HEK293 (cell line): ENCODE measurements at regions not wholly inside any gene's neighbourhood (a gene's known extent, or its start where the extent isn't known, plus 50 kb on each side); places are given as distances from the start of the nearest gene placed in this dataset.

Source experiments
- CTCF ChIA-PET: fragments of 350-600 bp; formaldehyde crosslinking; extraction: SDS; loops from one replicate; lab custom pipeline; 2021; ENCODE audit warnings: antibody characterized with exemption; lab: Yijun Ruan, JAX
- POLR2A ChIA-PET: fragments of 300-600 bp; formaldehyde crosslinking; extraction: SDS; loops from one replicate; lab custom pipeline; 2020; ENCODE audit warnings: antibody characterized with exemption, inconsistent platforms; lab: Yijun Ruan, JAX
- H3K27ac ChIP-seq: fragments of 200-500 bp; sonication (Bioruptor generic); 2 replicates; pipeline ENCODE4 v1.5.1; 2014; ENCODE audit warnings: low read depth, low read length, control low read depth, inconsistent platforms; ENCODE audit errors: extremely low read depth
- H3K36me3 ChIP-seq, 2 experiments: fragments of 200-500 bp in 1 of 2; sonication (Bioruptor generic) in 1 of 2; 1 replicate in 1 of 2; 2 replicates in 1 of 2; pipeline ENCODE4 v1.5.1; 2014 to 2017; ENCODE audit warnings: inconsistent platforms in 2 of 2, low read length in 2 of 2; ENCODE audit not compliant: control insufficient read depth in 2 of 2, insufficient read depth in 1 of 2
- H3K4me1 ChIP-seq: fragments of 200-500 bp; sonication (Bioruptor generic); 2 replicates; pipeline ENCODE4 v1.5.1; 2014; ENCODE audit warnings: mild to moderate bottlenecking, low read length, inconsistent platforms; ENCODE audit not compliant: control insufficient read depth, insufficient read depth
- H3K4me3 ChIP-seq: 2 replicates; pipeline ENCODE4 v1.5.1; 2011; ENCODE audit warnings: low read depth, mild to moderate bottlenecking, control low read depth, low read length, moderate library complexity
- H3K9me3 ChIP-seq: fragments of 200-500 bp; sonication (Bioruptor generic); 2 replicates; pipeline ENCODE4 v1.5.1; 2014; ENCODE audit warnings: low read depth, low read length, inconsistent platforms; ENCODE audit not compliant: control insufficient read depth, insufficient read depth
- GFI1B ChIP-seq: fragments of 450-650 bp; formaldehyde crosslinking; IDR thresholded peaks from 2 replicates; pipeline ENCODE4 v1.5.1; 2016; ENCODE audit warnings: missing biosample characterization, missing genetic modification characterization
- KLF8 ChIP-seq: fragments of 450-650 bp; formaldehyde crosslinking; IDR thresholded peaks from 2 replicates; pipeline ENCODE4 v1.5.1; 2016; ENCODE audit warnings: missing biosample characterization, missing genetic modification characterization
- REPIN1 ChIP-seq: fragments of 450-650 bp; formaldehyde crosslinking; IDR thresholded peaks from 2 replicates; pipeline ENCODE4 v1.5.1; 2017; ENCODE audit warnings: missing biosample characterization, missing genetic modification characterization, low read depth
- ZBTB1 ChIP-seq: fragments of 450-650 bp; formaldehyde crosslinking; IDR thresholded peaks from 2 replicates; pipeline ENCODE4 v1.5.1; 2016; ENCODE audit warnings: missing biosample characterization, missing genetic modification characterization
- ZNF155 ChIP-seq: fragments of 450-650 bp; formaldehyde crosslinking; IDR thresholded peaks from 2 replicates; pipeline ENCODE4 v1.5.1; 2016; ENCODE audit warnings: missing biosample characterization, missing genetic modification characterization
- ZNF350 ChIP-seq: fragments of 450-650 bp; formaldehyde crosslinking; IDR thresholded peaks from 2 replicates; pipeline ENCODE4 v1.5.0; 2017; ENCODE audit warnings: missing biosample characterization, mild to moderate bottlenecking, missing genetic modification characterization
- ZNF416 ChIP-seq: fragments of 450-650 bp; formaldehyde crosslinking; IDR thresholded peaks from 2 replicates; pipeline ENCODE4 v1.5.1; 2016; ENCODE audit warnings: missing biosample characterization, missing genetic modification characterization
- ZNF433 ChIP-seq: fragments of 450-650 bp; formaldehyde crosslinking; IDR thresholded peaks from 2 replicates; pipeline ENCODE4 v1.5.1; 2016; ENCODE audit warnings: missing biosample characterization, missing genetic modification characterization, low read depth
- ZNF488 ChIP-seq: fragments of 450-650 bp; formaldehyde crosslinking; IDR thresholded peaks from 2 replicates; pipeline ENCODE4 v1.5.1; 2016; ENCODE audit warnings: missing biosample characterization, missing genetic modification characterization
- ZNF521 ChIP-seq: fragments of 450-650 bp; formaldehyde crosslinking; IDR thresholded peaks from 2 replicates; pipeline ENCODE4 v1.5.1; 2017; ENCODE audit warnings: missing biosample characterization, mild to moderate bottlenecking, missing genetic modification characterization
- ZNF580 ChIP-seq: fragments of 450-650 bp; formaldehyde crosslinking; IDR thresholded peaks from 2 replicates; pipeline ENCODE4 v1.5.1; 2016; ENCODE audit warnings: missing biosample characterization, missing genetic modification characterization
- ZNF660 ChIP-seq: fragments of 450-650 bp; IDR thresholded peaks from 2 replicates; pipeline ENCODE4 v1.5.1; 2018; ENCODE audit warnings: missing biosample characterization, mild to moderate bottlenecking, missing genetic modification characterization
- ZNF768 ChIP-seq: fragments of 450-650 bp; formaldehyde crosslinking; IDR thresholded peaks from 2 replicates; pipeline ENCODE4 v1.5.1; 2018; ENCODE audit warnings: missing biosample characterization, mild to moderate bottlenecking, missing genetic modification characterization
- ZSCAN16 ChIP-seq: fragments of 450-650 bp; formaldehyde crosslinking; IDR thresholded peaks from 2 replicates; pipeline ENCODE4 v1.5.1; 2016; ENCODE audit warnings: missing biosample characterization, missing genetic modification characterization
- ZSCAN5A ChIP-seq: fragments of 450-650 bp; formaldehyde crosslinking; IDR thresholded peaks from 2 replicates; pipeline ENCODE4 v1.5.1; 2016; ENCODE audit warnings: missing biosample characterization, missing genetic modification characterization
- TF ChIP-seq, protein P1 (sequence below): fragments of 450-650 bp; formaldehyde crosslinking; IDR thresholded peaks from 2 replicates; pipeline ENCODE4 v1.5.1; 2016; ENCODE audit warnings: missing biosample characterization, missing genetic modification characterization
- TF ChIP-seq, protein P2 (sequence below): fragments of 450-650 bp; formaldehyde crosslinking; IDR thresholded peaks from 2 replicates; pipeline ENCODE4 v1.5.1; 2017; ENCODE audit warnings: missing biosample characterization, missing genetic modification characterization
- TF ChIP-seq, protein P3 (sequence below): fragments of 450-650 bp; formaldehyde crosslinking; IDR thresholded peaks from 2 replicates; pipeline ENCODE4 v1.5.1; 2017; ENCODE audit warnings: missing biosample characterization, missing genetic modification characterization

- TF ChIP-seq ZNF416 (tag by site-specific recombination) (no peak), ZNF580 (no peak)
Observed at GRCh38 chr2:129812071-129812470, 167.4 kb upstream of the RAB6C start (continued).

DNA sequence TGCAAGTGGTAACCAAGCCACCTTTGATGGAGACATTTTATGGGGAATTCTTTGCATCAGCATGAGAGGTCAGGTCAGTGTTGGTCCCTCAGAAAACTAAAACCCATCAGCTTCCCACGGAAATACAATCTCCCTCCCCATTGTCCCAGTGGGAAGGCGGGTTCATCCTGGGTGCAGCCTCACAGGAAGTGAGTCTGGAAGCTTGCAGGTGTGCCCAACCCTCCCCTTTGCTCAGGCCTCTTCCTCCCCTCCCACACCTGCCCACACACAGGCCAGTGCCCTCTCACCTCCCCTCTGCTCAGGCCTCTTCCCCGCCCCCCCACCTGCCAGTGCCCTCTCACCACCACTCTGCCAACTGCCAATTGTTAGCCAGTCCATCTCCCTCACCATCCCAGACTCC is 166.8 kb upstream of the RAB6C start:
- H3K4me1 ChIP-seq: no peaks in the 10 kb centered on the region
- no peaks in the 10 kb centered on the region for H3K36me3 ChIP-seq
- H3K27ac ChIP-seq: no peak overlapping the region
- no peak overlapping the region for H3K4me3 ChIP-seq
- POLR2A ChIA-PET: no interaction called here
- H3K9me3 ChIP-seq: no peaks in the 10 kb centered on the region
- no peak for TF ChIP-seq GFI1B (tag by site-specific recombination)
- TF ChIP-seq, protein P1, sequence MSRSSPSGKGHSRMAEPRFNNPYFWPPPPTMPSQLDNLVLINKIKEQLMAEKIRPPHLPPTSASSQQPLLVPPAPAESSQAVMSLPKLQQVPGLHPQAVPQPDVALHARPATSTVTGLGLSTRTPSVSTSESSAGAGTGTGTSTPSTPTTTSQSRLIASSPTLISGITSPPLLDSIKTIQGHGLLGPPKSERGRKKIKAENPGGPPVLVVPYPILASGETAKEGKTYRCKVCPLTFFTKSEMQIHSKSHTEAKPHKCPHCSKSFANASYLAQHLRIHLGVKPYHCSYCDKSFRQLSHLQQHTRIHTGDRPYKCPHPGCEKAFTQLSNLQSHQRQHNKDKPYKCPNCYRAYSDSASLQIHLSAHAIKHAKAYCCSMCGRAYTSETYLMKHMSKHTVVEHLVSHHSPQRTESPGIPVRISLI (tag by site-specific recombination): no peak
- no peak for TF ChIP-seq ZNF488 (tag by site-specific recombination)
- no peak for TF ChIP-seq KLF8 (tag by site-specific recombination)
- TF ChIP-seq, protein P2, sequence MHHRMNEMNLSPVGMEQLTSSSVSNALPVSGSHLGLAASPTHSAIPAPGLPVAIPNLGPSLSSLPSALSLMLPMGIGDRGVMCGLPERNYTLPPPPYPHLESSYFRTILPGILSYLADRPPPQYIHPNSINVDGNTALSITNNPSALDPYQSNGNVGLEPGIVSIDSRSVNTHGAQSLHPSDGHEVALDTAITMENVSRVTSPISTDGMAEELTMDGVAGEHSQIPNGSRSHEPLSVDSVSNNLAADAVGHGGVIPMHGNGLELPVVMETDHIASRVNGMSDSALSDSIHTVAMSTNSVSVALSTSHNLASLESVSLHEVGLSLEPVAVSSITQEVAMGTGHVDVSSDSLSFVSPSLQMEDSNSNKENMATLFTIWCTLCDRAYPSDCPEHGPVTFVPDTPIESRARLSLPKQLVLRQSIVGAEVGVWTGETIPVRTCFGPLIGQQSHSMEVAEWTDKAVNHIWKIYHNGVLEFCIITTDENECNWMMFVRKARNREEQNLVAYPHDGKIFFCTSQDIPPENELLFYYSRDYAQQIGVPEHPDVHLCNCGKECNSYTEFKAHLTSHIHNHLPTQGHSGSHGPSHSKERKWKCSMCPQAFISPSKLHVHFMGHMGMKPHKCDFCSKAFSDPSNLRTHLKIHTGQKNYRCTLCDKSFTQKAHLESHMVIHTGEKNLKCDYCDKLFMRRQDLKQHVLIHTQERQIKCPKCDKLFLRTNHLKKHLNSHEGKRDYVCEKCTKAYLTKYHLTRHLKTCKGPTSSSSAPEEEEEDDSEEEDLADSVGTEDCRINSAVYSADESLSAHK: no peak
- no peak for TF ChIP-seq ZNF660 (tag by site-specific recombination)
- TF ChIP-seq ZNF350 (tag by site-specific recombination): no peak
- TF ChIP-seq ZNF768 (tag by site-specific recombination): no peak
- TF ChIP-seq ZSCAN16 (tag by site-specific recombination): no peak
- TF ChIP-seq, all 188 proteins: peak for 0
- CTCF ChIA-PET: interaction anchor here (0.6 kb wide), 1 partner anchor 12 kb away, joined by 3 read pairs; no protein-coding TSS in a partner anchor

DNA sequence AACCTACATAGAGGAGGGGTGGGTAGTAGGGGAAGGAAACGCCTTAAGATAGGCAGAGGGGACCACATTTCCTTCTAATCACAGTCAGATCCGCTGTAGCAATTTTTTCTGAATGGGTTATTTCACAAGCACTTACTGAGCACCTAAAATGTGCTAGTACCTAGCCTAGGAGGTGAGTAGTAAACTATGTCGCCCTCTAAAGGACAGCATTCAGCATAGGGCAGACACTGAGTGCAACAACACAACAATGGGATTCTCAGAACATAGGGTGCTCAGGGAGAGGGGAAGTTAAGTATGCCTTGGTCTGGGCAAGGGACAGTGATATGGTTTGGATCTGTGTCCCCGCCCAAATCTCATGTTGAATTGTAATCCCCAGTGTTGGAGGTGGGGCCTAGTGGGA is 166.1 kb upstream of the RAB6C start:
- no peak overlapping the region for H3K4me3 ChIP-seq
- TF ChIP-seq ZNF350 (tag by site-specific recombination) (no peak), ZNF521 (no peak), ZNF433 (tag by site-specific recombination) (no peak), REPIN1 (tag by site-specific recombination) (no peak), ZSCAN16 (tag by site-specific recombination) (no peak), ZNF155 (no peak), ZBTB1 (tag by site-specific recombination) (no peak), ZSCAN5A (tag by site-specific recombination) (no peak)
- TF ChIP-seq, protein P3, sequence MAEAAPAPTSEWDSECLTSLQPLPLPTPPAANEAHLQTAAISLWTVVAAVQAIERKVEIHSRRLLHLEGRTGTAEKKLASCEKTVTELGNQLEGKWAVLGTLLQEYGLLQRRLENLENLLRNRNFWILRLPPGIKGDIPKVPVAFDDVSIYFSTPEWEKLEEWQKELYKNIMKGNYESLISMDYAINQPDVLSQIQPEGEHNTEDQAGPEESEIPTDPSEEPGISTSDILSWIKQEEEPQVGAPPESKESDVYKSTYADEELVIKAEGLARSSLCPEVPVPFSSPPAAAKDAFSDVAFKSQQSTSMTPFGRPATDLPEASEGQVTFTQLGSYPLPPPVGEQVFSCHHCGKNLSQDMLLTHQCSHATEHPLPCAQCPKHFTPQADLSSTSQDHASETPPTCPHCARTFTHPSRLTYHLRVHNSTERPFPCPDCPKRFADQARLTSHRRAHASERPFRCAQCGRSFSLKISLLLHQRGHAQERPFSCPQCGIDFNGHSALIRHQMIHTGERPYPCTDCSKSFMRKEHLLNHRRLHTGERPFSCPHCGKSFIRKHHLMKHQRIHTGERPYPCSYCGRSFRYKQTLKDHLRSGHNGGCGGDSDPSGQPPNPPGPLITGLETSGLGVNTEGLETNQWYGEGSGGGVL: no peak
- no peaks in the 10 kb centered on the region for H3K36me3 ChIP-seq
- no peaks in the 10 kb centered on the region for H3K4me1 ChIP-seq
- ChIA-PET POLR2A (no interaction called here), CTCF (no interaction called here)
- no peaks in the 10 kb centered on the region for H3K9me3 ChIP-seq
- H3K27ac ChIP-seq: no peak overlapping the region
